DND-41 (cell line): ENCODE measurements at regions not wholly inside any gene's neighbourhood (a gene's known extent, or its start where the extent isn't known, plus 50 kb on each side); places are given as distances from the start of the nearest gene placed in this dataset.
"Not testable (repeated sequence)": the region's sequence is repeated elsewhere in the genome, so short reads cannot be mapped to it uniquely, and the experiment has no call there.

Experiments used
- EZH2 ChIP-seq: IDR thresholded peaks from 3 replicates; pipeline ENCODE4 v1.6.1; 2012; ENCODE audit warnings: borderline replicate concordance, low read depth, mild to moderate bottlenecking, moderate library complexity, low read length, inconsistent platforms; ENCODE audit not compliant: severe bottlenecking
- TF ChIP-seq, protein P1 (sequence below): IDR thresholded peaks from 2 replicates; pipeline ENCODE4 v1.5.1; 2012; ENCODE audit warnings: borderline replicate concordance, low read length, moderate library complexity, mild to moderate bottlenecking; ENCODE audit not compliant: poor library complexity, severe bottlenecking; ENCODE audit errors: extremely low read depth

DNA sequence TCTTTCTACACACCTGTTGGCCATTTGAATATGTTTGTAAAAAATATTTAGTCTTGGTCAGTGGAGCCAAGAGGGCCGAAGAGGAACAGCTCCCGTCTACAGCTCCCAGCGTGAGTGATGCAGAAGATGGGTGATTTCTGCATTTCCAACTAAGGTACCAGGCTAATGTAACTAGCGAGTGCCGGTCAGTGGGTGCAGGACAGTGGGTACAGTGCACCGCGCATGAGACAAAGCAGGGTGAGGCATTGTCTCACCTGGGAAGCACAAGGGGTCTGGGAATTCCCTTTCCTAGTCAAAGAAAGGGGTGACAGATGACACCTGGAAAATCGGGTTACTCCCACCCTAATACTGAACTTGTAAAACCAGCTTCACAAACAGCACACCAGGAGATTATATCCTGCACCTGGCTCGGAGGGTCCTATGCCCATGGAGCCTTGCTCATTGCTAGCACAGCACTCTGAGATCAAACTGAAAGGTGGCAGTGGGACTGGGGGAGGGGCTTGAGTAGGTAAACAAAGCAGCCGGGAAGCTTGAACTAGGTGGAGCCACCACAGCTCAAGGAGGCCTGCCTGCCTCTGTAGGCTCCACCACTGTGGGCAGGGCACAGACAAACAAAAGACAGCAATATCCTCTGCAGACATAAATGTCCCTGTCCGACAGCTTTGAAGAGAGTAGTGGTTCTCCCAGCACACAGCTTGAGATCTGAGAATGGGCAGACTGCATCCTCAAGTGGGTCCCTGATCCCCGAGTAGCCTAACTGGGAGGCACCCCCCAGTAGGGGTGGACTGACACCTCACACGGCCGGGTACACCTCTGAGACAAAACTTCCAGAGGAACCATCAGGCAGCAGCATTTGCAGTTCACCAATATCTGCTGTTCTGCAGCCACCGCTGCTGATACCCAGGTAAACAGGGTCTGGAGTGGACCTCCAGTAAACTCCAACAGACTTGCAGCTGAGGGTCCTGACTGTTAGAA lies 4239.5 kb upstream of the OR11H1 start:
- TF ChIP-seq, protein P1, sequence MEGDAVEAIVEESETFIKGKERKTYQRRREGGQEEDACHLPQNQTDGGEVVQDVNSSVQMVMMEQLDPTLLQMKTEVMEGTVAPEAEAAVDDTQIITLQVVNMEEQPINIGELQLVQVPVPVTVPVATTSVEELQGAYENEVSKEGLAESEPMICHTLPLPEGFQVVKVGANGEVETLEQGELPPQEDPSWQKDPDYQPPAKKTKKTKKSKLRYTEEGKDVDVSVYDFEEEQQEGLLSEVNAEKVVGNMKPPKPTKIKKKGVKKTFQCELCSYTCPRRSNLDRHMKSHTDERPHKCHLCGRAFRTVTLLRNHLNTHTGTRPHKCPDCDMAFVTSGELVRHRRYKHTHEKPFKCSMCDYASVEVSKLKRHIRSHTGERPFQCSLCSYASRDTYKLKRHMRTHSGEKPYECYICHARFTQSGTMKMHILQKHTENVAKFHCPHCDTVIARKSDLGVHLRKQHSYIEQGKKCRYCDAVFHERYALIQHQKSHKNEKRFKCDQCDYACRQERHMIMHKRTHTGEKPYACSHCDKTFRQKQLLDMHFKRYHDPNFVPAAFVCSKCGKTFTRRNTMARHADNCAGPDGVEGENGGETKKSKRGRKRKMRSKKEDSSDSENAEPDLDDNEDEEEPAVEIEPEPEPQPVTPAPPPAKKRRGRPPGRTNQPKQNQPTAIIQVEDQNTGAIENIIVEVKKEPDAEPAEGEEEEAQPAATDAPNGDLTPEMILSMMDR, result not testable (repeated sequence)
- not testable (repeated sequence) for TF ChIP-seq EZH2
